ENCODE measurements at regions not wholly inside any gene's neighbourhood (a gene's known extent, or its start where the extent isn't known, plus 50 kb on each side); places are given as distances from the start of the nearest gene placed in this dataset.

DNA sequence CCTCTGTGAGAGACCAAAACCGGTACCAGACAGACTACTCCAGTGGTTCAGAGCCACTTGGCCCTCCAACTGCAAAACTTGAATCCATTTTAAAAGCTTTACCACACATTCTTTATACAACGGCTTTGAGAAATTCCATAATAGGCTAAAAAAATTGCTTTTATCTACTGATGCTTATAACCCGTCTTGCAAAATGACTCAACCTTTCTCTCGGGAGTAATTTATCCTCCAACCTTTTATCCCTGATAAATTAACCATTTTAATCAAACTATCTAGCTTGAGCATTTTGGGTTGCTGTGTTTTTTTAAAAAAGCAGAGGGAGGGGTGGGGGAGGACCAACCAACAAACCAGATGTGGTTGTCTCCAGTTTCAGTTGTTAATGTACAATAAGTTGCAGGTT, 275.7 kb upstream of the LRTM1 start:
- Histone ChIP-seq H2AFZ (ENCODE audit: low read depth, low read length) (no peak overlapping the region), H3K27me3 (ENCODE audit: control insufficient read depth in 2 of 2, insufficient read depth in 2 of 2, low read length in 2 of 2) (no peaks in the 10 kb centered on the region), H3K36me3 (ENCODE audit: control insufficient read depth, insufficient read depth, low read length) (no peaks in the 10 kb centered on the region), H3K79me2 (ENCODE audit: control insufficient read depth, insufficient read depth, low read length) (no peaks in the 10 kb centered on the region), H3K4me3 (no peak overlapping the region), H4K20me1 (replicated peaks; ENCODE audit: control insufficient read depth, insufficient read depth, low read length) (no peaks in the 10 kb centered on the region), H3K27ac (ENCODE audit: extremely low read depth, low read depth, low read length) (no peak overlapping the region), H3K9me3 (replicated peaks; ENCODE audit: control insufficient read depth, insufficient read depth, low read depth, low read length) (no peaks in the 10 kb centered on the region), H3K9ac (ENCODE audit: insufficient read depth in 1 of 2, low read depth in 2 of 2, low read length in 2 of 2) (no peak overlapping the region), H3K4me2 (ENCODE audit: insufficient read depth, low read length) (no peak overlapping the region), H3K4me1 (replicated peaks in 1 of 2; ENCODE audit: control insufficient read depth in 2 of 2, insufficient read depth in 2 of 2, low read length in 2 of 2) (no peaks in the 10 kb centered on the region), H3K9me1 (ENCODE audit: control insufficient read depth, insufficient read depth, low read length) (no peaks in the 10 kb centered on the region)
- DNase-seq (ENCODE audit: extremely low read depth in 1 of 4, low spot score in 3 of 4) (no peak), FAIRE-seq (no peak), ATAC-seq (no peak)
- BruUV-seq (replicated peaks): no TSS peak
- intact Hi-C loops (cut with micrococcal nuclease) (no loop called here), in situ Hi-C loops (cut with MboI) (no loop called here)
- CTCF ChIA-PET (ENCODE audit: low intra/inter-chr PET ratio): no interaction called here
- 0% methylated on average over 4 of the region's 4 CpGs for WGBS (ENCODE audit: insufficient coverage, low coverage, missing lambda C conversion rate)
- POLR2A ChIA-PET: no interaction called here
- TF ChIP-seq ZNF311 (CRISPR knock-in tag; IDR thresholded peaks at IDR 0.05): no peak
- TF ChIP-seq, protein P1, sequence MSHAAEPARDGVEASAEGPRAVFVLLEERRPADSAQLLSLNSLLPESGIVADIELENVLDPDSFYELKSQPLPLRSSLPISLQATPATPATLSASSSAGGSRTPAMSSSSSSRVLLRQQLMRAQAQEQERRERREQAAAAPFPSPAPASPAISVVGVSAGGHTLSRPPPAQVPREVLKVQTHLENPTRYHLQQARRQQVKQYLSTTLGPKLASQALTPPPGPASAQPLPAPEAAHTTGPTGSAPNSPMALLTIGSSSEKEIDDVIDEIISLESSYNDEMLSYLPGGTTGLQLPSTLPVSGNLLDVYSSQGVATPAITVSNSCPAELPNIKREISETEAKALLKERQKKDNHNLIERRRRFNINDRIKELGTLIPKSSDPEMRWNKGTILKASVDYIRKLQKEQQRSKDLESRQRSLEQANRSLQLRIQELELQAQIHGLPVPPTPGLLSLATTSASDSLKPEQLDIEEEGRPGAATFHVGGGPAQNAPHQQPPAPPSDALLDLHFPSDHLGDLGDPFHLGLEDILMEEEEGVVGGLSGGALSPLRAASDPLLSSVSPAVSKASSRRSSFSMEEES (CRISPR knock-in tag; IDR thresholded peaks at IDR 0.05): no peak
- TF ChIP-seq HNRNPUL1 (IDR thresholded peaks at IDR 0.05; ENCODE audit: low read length): no peak
- TF ChIP-seq TRIM28 (IDR thresholded peaks at IDR 0.05): no peak
- no peak for TF ChIP-seq SP2 (IDR thresholded peaks at IDR 0.05; ENCODE audit: extremely low read depth, low read depth, low read length, poor library complexity, severe bottlenecking)
- TF ChIP-seq, protein P2, sequence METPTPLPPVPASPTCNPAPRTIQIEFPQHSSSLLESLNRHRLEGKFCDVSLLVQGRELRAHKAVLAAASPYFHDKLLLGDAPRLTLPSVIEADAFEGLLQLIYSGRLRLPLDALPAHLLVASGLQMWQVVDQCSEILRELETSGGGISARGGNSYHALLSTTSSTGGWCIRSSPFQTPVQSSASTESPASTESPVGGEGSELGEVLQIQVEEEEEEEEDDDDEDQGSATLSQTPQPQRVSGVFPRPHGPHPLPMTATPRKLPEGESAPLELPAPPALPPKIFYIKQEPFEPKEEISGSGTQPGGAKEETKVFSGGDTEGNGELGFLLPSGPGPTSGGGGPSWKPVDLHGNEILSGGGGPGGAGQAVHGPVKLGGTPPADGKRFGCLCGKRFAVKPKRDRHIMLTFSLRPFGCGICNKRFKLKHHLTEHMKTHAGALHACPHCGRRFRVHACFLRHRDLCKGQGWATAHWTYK (CRISPR knock-in tag; IDR thresholded peaks at IDR 0.05): no peak
- TF ChIP-seq, protein P3, sequence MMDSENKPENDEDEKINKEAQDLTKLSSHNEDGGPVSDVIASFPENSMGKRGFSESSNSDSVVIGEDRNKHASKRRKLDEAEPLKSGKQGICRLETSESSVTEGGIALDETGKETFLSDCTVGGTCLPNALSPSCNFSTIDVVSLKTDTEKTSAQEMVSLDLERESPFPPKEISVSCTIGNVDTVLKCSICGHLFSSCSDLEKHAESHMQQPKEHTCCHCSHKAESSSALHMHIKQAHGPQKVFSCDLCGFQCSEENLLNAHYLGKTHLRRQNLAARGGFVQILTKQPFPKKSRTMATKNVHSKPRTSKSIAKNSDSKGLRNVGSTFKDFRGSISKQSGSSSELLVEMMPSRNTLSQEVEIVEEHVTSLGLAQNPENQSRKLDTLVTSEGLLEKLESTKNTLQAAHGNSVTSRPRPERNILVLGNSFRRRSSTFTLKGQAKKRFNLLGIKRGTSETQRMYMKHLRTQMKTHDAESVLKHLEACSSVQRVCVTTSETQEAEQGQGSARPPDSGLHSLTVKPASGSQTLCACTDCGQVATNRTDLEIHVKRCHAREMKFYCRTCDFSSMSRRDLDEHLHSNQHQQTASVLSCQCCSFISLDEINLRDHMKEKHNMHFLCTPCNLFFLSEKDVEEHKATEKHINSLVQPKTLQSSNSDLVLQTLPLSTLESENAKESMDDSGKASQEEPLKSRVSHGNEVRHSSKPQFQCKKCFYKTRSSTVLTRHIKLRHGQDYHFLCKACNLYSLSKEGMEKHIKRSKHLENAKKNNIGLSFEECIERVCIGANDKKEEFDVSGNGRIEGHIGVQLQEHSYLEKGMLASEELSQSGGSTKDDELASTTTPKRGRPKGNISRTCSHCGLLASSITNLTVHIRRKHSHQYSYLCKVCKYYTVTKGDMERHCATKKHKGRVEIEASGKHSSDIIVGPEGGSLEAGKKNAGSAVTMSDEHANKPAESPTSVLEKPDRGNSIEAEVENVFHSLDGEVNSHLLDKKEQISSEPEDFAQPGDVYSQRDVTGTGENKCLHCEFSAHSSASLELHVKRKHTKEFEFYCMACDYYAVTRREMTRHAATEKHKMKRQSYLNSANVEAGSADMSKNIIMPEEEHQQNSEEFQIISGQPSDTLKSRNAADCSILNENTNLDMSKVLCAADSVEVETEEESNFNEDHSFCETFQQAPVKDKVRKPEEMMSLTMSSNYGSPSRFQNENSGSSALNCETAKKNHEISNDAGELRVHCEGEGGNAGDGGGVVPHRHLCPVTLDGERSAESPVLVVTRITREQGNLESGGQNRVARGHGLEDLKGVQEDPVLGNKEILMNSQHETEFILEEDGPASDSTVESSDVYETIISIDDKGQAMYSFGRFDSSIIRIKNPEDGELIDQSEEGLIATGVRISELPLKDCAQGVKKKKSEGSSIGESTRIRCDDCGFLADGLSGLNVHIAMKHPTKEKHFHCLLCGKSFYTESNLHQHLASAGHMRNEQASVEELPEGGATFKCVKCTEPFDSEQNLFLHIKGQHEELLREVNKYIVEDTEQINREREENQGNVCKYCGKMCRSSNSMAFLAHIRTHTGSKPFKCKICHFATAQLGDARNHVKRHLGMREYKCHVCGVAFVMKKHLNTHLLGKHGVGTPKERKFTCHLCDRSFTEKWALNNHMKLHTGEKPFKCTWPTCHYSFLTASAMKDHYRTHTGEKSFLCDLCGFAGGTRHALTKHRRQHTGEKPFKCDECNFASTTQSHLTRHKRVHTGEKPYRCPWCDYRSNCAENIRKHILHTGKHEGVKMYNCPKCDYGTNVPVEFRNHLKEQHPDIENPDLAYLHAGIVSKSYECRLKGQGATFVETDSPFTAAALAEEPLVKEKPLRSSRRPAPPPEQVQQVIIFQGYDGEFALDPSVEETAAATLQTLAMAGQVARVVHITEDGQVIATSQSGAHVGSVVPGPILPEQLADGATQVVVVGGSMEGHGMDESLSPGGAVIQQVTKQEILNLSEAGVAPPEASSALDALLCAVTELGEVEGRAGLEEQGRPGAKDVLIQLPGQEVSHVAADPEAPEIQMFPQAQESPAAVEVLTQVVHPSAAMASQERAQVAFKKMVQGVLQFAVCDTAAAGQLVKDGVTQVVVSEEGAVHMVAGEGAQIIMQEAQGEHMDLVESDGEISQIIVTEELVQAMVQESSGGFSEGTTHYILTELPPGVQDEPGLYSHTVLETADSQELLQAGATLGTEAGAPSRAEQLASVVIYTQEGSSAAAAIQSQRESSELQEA (IDR thresholded peaks at IDR 0.05; ENCODE audit: low read depth): no peak
- no peak for TF ChIP-seq MAFK (IDR thresholded peaks at IDR 0.05; ENCODE audit: low read length)
- no peak for TF ChIP-seq NR2F6 (CRISPR knock-in tag; IDR thresholded peaks at IDR 0.05)
- TF ChIP-seq TGIF2 (CRISPR knock-in tag; IDR thresholded peaks at IDR 0.05): no peak
- no peak for TF ChIP-seq ZNF24 (IDR thresholded peaks at IDR 0.05)
